ENCODE measurements at regions not wholly inside any gene's neighbourhood (a gene's known extent, or its start where the extent isn't known, plus 50 kb on each side); places are given as distances from the start of the nearest gene placed in this dataset.

DNA sequence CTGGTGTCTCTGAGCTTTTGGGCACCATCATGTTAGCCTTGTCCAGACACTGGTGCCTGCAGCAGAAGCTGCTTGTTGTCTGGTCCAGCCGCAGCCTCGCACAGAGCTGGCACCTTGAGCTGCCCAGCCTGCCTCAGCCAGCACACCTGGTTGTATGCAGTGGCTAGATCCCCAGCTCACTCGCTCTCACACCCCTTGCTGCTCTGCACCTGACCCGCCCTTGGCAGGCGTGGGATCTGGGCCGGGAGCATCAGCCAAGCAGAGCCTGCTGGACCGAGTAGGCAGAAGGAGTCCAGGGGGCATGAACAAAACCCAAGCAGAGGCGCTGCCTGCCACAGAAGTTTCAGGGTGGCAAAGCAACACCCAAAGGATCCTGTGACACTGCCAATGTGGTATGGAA is 79.7 kb upstream of the ITGB1 start:
- DNase-seq (ENCODE audit: low read depth, low spot score), result no peak
- in situ Hi-C loops (cut with HindIII; ENCODE audit: low sequenced_read_pairs), result no loop called here
- no peak overlapping the region for H3K4me3 ChIP-seq (ENCODE audit: low read depth, low read length)
- TF ChIP-seq, protein P1, sequence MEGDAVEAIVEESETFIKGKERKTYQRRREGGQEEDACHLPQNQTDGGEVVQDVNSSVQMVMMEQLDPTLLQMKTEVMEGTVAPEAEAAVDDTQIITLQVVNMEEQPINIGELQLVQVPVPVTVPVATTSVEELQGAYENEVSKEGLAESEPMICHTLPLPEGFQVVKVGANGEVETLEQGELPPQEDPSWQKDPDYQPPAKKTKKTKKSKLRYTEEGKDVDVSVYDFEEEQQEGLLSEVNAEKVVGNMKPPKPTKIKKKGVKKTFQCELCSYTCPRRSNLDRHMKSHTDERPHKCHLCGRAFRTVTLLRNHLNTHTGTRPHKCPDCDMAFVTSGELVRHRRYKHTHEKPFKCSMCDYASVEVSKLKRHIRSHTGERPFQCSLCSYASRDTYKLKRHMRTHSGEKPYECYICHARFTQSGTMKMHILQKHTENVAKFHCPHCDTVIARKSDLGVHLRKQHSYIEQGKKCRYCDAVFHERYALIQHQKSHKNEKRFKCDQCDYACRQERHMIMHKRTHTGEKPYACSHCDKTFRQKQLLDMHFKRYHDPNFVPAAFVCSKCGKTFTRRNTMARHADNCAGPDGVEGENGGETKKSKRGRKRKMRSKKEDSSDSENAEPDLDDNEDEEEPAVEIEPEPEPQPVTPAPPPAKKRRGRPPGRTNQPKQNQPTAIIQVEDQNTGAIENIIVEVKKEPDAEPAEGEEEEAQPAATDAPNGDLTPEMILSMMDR (IDR thresholded peaks at IDR 0.05; ENCODE audit: low read depth, low read length), result no peak

DNA sequence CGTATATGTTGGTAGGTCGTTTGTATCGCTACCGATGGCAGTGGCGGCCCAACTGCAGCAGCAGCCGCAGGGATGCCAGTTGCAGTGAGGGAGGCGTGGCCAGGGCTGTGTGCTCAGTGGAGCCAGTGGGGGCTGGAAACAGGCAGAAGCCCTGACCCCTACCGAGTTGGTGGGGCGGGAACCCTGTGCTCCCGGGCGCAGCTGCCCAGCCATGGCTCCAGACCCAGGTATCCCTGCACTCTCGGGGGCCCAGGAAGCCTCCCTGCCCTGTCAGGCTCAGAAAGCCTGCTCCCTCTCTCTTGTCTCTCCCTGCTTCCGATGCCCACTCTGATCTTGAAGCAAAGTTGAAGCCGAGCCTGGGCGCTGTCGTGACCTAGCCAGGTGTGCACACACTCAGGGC is 78.6 kb upstream of the ITGB1 start:
- in situ Hi-C loops (cut with HindIII; ENCODE audit: low sequenced_read_pairs), result no loop called here
- no peak for DNase-seq (ENCODE audit: low read depth, low spot score)
- H3K4me3 ChIP-seq (ENCODE audit: low read depth, low read length), result no peak overlapping the region
- TF ChIP-seq, protein P1 (IDR thresholded peaks at IDR 0.05; ENCODE audit: low read depth, low read length), result no peak

DNA sequence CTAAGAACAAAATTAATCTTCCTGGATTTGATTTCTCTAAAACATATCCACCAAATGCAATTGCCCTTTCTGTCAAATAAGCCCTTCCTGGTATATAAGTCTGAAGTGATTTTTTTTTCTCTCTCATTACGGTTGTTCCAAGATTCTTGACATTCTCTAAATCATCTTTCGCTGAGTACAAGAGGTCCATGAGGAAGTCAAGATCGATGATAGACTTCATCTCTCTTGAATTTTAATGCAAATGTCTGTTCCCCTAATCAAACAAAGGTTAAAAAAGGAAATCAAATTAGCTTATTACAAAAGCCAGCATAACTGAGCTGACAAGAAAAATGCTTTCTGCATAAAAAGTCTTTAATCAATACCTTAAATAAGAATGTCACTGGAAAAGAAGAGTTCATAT is 77.4 kb upstream of the ITGB1 start:
- TF ChIP-seq, protein P1 (IDR thresholded peaks at IDR 0.05; ENCODE audit: low read depth, low read length), result no peak
- DNase-seq (ENCODE audit: low read depth, low spot score), result no peak
- no peak overlapping the region for H3K4me3 ChIP-seq (ENCODE audit: low read depth, low read length)
- in situ Hi-C loops (cut with HindIII; ENCODE audit: low sequenced_read_pairs), result no loop called here

DNA sequence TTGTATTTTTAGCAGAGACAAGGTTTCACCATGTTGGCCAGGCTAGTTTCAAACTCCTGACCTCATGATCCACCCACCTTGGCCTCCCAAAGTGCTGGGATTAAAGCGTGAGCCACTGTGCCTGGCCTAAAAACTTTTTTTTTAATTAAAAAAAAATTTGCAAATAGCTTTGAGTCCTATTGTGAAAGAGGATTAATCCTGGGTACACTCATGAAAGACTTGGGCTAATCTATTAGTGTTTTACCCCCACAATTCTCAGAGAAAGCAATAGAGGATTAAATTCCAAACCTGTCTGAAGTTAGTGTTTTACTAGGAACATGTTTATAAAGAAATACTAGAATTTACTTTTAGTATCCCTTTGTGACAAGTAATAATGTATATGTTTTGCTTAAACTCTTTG is 76.9 kb upstream of the ITGB1 start:
- in situ Hi-C loops (cut with HindIII; ENCODE audit: low sequenced_read_pairs), result no loop called here
- TF ChIP-seq, protein P1 (IDR thresholded peaks at IDR 0.05; ENCODE audit: low read depth, low read length), result no peak
- no peak for DNase-seq (ENCODE audit: low read depth, low spot score)
- no peak overlapping the region for H3K4me3 ChIP-seq (ENCODE audit: low read depth, low read length)

DNA sequence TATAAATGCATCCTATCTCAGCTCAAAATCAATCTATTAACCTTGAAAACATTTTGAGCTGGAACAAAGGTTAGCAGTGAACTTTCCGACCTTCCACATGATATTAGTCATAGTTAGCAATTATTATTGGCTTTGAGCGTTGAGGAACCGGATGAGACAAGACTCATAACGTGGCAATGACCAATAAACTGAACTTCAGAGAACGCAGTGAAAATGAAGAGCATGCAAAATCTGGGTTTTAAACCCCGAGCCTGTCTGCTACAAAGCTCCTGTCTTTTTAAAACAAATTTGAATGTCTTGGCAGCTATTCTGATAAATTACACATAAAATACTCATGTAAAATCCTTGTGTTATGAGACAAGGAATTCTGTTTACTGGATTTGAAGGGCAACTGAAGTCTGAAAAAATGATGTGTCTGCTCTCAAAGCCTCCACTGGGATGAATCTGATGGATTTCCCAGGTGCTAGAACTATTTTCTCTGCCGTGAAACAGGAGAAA is 74.7 kb upstream of the ITGB1 start:
- TF ChIP-seq, protein P1 (IDR thresholded peaks at IDR 0.05; ENCODE audit: low read depth, low read length), result no peak
- no peak overlapping the region for H3K4me3 ChIP-seq (ENCODE audit: low read depth, low read length)
- in situ Hi-C loops (cut with HindIII; ENCODE audit: low sequenced_read_pairs), result no loop called here
- peak; percentile 66 for DNase-seq (ENCODE audit: low read depth, low spot score)

DNA sequence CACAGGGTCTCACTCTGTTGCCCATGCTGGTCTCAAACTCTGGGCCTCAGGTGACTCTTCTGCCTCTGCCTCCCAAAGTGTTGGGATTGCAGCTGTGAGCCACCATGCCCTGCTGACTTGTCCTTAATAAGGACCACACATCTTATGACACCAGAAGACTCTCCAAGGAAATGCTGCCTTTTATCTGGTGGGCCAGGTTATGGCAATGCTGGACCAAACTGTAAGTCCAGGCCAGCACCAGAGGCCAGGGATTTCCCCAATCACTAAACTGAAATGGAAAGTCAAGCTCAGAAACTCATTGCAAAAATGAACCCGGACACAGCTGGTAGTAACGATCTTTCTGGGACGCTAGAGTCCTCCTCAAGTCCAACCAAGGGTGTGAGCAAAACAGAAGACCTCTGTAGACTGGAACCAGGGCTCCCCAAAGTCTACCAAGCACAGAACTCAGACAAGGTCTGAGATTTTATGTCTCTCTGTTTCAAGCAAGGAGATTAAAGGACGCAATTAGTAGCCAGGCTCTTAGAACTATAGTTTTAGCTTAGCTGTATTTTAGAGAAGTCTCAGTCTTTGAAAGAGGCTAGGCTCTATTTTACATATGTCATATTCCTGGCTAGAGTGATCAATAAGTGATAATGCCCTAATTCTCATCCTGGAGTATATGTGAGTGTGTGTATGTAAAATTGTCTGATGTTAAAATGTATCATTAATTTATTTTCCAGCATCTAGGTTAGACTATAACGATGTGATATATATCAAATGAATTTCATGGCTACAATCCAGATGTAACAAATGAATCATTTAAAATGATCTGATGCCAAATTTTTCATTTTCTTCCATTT is 74.0 kb upstream of the ITGB1 start:
- TF ChIP-seq, protein P1 (IDR thresholded peaks at IDR 0.05; ENCODE audit: low read depth, low read length), result no peak
- in situ Hi-C loops (cut with HindIII; ENCODE audit: low sequenced_read_pairs), result no loop called here
- DNase-seq (ENCODE audit: low read depth, low spot score), result no peak
- H3K4me3 ChIP-seq (ENCODE audit: low read depth, low read length), result no peak overlapping the region

All from astrocyte of the spinal cord (primary cell).